Fibroblast of the aortic adventitia (primary cell): ENCODE measurements at regions not wholly inside any gene's neighbourhood (a gene's known extent, or its start where the extent isn't known, plus 50 kb on each side); places are given as distances from the start of the nearest gene placed in this dataset.

ENCODE experiments used
- DNase-seq: peaks from one replicate; pipeline ENCODE4 v3.0.0-alpha.2; 2010; ENCODE audit warnings: low read depth
- H3K4me3 ChIP-seq: 2 replicates; pipeline ENCODE4 v1.5.1; 2011; ENCODE audit warnings: low read depth, mild to moderate bottlenecking, control low read depth, low read length, moderate library complexity
- CTCF ChIP-seq: IDR thresholded peaks from 2 replicates; pipeline ENCODE4 v1.5.1; 2011; ENCODE audit warnings: mild to moderate bottlenecking, low read length, control low read depth, inconsistent platforms; ENCODE audit not compliant: insufficient read depth

- no peak for TF ChIP-seq CTCF
- no peak for DNase-seq
- no peak overlapping the region for H3K4me3 ChIP-seq
These were observed 206.5 kb downstream of the CTTN start for GRCh38 chr11:70604630-70605467.

GRCh38 chr11:70605468-70605815, 207.1 kb downstream of the CTTN start:
- no peak for TF ChIP-seq CTCF
- DNase-seq, result no peak
- H3K4me3 ChIP-seq, result no peak overlapping the region

- TF ChIP-seq CTCF, result no peak
- DNase-seq, result no peak
These were observed 207.5 kb downstream of the CTTN start for GRCh38 chr11:70605846-70606245.

GRCh38 chr11:70606248-70606950, 208.1 kb downstream of the CTTN start:
- no peak overlapping the region for H3K4me3 ChIP-seq
- no peak for TF ChIP-seq CTCF
- DNase-seq, result no peak

More at GRCh38 chr11:70605846-70606245, 207.5 kb downstream of the CTTN start:
- no peak overlapping the region for H3K4me3 ChIP-seq

GRCh38 chr11:70606951-70607330, 208.6 kb downstream of the CTTN start:
- no peak for DNase-seq
- no peak overlapping the region for H3K4me3 ChIP-seq
- TF ChIP-seq CTCF, result no peak

GRCh38 chr11:70607561-70607960, 209.2 kb downstream of the CTTN start:
- H3K4me3 ChIP-seq, result no peak overlapping the region
- DNase-seq, result no peak
- no peak for TF ChIP-seq CTCF
